GM21619 (cell line): ENCODE measurements at regions not wholly inside any gene's neighbourhood (a gene's known extent, or its start where the extent isn't known, plus 50 kb on each side); places are given as distances from the start of the nearest gene placed in this dataset.
"Not testable (repeated sequence)": the region's sequence is repeated elsewhere in the genome, so short reads cannot be mapped to it uniquely, and the experiment has no call there.

Source experiments
- ATAC-seq: cut with Tn5 transposase; IDR thresholded peaks from one replicate; pipeline ENCODE4 v1.9.1; 2021; ENCODE audit not compliant: unreplicated experiment

DNA sequence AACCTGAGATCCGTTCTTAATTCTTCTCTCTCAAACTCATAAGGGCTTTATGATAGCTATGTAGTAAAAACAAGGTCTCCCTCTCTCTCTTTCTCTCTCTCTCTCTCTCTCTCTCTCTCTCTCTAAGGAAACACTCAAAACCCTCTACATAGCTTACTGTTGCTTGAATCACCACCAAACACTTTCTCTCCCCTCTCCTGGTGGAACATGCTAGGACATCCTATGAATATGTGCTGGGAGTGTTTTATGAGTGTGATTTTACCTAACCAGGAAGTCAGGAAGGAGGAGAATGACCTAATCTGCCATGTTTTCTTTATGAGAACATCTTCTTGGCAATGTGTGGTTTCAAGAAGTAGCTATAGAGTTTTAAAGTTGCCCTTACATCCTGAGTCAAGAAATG lies 844.6 kb downstream of the TTLL7 start:
- ATAC-seq: not testable (repeated sequence)

DNA sequence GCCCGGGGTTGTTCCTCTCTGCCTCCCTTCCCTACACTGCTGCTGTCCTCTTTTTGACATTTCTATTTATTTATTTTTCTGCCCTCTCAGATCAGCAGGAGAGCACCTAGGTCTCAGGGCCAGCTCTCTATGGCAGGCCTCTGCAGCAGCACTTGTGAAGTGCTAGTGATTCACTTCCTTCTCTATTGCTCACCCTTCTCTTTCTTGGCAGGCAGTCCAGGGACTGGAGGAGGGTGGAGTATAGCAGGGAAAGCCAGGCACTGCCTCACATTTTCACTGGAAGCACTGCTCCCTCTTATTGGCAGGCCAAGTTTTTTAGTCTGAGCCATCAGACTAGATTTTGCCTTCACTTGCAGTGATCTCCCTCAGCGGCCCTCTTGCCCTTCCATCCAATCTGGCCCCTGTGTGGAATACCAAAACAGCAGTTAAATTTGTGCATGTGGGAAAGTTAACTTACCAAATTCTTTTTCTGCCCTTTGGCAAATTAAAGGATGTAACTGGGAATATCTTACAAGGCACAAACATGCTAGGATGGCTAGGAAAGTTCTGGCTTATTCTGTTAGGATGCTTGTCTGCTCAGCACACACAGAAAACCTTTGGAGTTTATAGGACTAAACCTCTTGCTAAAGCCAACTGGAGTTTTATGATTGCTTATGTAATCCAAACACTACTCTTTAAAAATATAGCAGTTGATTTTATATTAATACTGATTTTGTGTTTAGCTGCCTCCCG lies 847.6 kb downstream of the TTLL7 start:
- not testable (repeated sequence) for ATAC-seq

DNA sequence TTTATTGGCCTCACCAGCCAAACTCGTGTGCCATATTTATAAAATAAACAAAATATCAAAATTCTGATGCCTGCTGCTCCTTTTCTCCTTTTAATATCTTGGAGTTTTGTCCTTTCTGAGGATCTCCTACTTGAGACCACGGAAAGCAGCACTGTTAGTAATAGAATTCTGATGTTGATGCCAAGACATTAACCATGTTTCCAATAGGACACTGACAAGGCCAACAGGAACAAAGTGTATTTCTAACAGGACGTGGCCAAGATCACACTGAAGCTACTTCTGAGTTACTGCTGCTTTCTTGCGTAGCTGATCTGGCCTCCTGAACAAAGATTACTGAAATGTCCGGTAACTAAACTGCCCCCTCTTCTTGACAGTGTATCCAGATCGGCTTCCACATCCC lies 848.5 kb downstream of the TTLL7 start:
- not testable (repeated sequence) for ATAC-seq

DNA sequence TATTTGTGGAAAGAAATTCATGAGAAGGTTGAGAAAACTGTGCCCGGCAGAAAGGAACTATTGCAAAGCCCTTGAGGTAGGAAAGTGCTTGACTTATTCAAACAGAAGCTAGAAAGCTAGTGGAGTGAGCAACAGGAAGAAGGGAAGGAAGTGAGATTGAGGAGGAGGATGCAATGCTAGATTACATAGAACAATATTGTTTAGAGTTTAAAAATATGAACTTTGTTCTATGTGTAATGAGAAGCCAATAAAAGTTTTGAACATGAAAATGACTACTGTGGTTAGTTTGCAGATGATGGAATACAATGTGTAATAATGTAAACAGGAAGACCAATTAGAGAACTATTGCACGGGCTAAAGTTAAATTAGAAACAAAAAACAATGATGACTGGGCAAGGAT lies 853.1 kb downstream of the TTLL7 start:
- not testable (repeated sequence) for ATAC-seq

DNA sequence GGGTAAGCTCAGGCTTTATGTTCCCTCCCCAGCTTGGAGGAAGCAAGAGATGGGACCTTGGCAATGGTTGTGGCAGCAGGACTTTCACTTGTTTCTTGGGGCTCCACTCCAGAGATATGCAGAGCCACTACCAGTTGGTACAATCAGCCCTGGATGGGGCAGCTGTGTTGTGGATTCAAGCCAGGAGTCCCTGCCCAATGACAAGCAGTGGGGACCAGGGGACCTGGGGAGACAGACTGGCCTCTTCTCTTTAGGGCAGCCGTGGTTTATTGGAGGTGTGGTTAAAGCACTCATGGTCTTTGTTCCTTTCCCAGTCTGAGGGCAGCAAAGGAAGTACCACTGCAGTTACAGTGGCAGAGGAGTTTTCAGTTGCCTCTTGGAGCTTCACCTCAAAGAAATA lies 856.1 kb downstream of the TTLL7 start:
- not testable (repeated sequence) for ATAC-seq

DNA sequence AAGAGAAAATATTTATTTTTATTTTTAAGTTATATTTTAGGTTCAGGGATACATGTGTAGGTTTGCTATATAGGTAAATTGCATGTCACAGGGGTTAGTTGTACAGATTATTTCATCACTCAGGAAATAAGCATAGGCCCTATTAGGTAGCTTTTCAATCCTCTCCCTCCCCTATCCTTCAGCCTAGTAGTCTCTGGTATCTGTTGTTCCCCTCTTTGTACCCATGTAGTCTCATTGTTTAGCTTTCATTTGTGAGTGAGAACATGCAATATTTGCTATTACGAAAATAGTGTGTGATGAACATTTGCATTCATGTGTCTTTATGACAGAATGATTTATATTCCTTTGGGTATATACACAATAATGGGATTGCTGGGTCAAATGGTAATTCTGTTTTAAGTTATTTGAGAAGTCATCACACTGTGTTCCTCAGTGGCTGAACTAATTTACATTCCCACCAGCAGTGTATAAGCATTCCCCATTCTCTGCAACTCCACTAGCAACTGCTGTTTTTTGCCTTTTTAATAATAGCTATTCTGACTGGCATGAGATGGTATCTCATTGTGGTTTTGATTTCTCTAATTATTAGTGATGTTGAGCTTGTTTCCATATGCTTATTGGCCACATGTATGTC lies 863.3 kb downstream of the TTLL7 start:
- not testable (repeated sequence) for ATAC-seq

DNA sequence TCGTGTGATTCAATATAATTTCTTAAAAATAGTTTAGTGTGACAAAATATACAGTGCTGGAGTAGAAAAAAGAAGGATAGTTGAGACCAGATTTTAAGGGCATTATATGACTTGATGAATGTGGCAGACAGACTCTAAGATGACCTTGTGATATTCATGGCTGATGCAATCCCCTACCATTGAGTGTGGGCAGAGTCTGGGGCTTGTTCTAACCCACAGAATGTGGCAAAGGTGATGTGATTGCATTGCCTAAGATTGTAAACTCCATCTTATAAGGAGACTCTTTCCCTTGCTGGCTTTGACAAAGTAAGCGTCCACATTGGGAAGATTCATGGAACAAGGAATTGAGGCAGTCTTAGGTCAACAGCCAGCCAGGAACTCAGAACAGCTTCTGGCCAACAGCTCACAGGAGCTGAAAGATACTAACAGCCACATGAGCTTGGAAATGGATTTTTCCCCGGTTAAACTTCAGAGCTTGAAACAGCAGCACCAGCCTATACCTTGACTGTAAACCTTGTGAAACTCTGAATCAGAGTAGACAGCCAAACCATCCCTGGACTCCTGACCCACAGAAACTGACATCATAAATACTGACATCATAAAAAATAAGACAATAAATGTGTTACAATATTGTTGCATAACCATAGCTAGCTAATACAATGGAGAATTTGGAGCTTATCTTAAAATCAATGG lies 864.5 kb downstream of the TTLL7 start:
- ATAC-seq: not testable (repeated sequence)

DNA sequence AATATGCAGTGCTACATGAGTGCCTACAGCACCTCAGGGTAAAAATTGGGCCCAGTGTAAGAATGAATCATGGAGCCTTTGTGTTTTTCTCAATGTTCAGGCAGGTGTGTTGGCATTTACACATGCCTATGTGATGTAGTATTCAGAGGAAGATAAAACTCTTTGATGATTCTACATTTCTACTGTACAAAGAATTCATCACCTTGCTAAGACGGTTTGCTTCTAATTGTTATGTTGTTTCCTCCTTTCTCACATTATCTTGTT lies 867.3 kb downstream of the TTLL7 start:
- ATAC-seq: no peak

DNA sequence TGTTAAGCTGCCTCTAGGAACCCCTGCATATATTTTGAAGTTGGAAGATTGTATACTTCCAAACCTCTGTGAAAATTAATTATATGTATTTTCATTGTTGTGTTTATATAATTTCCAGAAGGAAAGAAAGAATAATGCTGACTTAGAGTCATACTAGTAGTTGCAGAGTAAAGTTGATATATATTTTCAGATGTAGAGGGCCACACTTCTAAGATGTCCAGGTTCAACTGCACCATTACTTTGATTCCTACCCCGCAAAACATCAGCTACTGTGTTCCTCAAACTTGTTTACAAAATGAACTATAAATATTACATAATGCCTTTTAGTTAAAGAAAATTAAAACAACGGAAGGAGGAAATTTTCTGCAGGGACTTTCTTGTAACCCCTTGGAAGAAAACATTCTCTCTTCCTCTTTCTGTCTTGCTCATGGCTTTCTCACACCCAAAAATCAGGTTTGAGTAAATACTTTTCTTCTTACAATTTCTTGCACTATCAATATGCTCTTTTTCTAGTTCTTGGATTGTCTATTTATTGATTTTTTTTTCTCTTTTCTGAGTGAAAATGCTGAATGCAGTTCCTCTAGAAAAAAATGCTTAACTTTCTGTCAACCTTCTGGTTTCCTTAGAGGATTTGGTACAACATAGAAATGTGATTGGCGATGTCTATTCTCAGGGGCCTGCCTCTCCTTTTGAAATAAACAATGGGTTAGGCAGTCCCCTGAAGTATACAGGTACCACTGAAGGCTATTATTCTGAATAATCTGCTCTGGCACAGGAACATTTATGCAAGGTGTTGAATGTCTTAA lies 867.8 kb downstream of the TTLL7 start:
- ATAC-seq: no peak

DNA sequence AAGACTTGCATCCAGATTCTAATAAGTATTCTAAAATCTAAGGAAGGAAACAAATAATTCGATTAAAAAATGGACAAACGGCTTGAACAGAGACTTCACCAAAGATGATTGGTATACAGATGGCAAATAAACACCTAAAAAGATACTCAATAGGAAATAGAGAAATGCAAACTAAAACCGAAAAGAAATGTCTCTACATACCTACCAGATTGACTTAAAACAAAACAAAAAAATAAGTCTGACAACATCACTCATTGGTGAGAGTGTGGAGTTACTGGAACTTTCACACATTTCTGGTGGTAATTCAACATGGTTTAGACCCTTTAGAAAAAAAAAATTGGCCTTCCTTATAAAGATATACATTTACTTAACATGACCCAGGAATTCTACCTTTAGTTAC lies 869.8 kb downstream of the TTLL7 start:
- no peak for ATAC-seq

DNA sequence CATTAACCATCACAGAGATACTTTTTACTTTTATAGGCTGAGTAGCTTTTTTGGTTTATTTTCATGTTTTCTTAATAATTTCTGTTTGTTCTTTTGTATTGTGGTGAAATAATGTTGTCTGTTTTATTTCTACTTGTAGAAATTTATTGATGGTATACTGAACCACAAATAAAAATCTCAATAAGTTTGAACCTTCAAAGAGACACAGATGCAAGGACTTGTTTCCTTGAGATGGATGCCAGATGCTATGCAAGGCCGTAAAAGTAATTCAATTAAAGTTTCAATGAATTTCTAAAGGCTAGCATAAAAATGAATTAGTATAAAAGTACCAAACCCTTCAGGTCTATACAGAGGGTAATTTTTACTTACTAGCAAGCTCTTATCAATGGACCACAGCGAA lies 873.5 kb downstream of the TTLL7 start:
- no peak for ATAC-seq

DNA sequence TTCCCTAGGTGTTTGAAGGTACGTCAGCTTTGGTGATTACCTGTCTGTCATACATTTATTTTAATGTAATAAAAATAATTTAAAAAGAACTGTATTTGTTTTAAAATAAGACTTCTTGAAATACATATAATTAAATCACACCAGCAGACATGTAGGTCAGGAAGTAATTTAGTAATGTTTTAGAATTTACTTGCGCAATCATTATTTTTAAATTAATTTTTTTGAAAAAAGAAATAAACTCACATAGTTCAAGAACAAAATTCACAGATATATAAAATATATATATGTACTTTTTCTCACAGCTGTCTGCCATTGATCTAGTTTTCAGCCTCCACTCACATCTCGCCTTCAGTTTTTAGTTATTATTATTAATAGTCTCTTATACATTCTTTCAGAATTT lies 875.9 kb downstream of the TTLL7 start:
- no peak for ATAC-seq

DNA sequence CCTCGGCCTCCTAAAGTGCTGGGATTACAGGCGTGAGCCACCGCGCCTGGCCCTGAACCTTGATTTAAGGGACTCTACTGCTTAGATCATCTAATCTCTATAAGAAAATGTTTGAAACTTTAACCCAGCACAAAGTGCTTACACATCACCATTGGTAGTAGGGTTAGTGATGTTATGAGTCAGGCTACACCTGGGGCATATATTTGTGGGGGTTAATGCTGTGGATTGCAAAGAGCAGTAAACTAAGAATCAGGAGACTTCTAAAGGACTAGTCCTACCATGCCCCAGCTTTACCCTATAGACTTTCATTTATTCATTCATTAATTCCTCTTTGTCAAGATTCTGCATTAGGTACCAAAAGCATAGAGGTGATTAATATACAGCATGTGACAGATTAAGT lies 880.5 kb downstream of the TTLL7 start:
- ATAC-seq: no peak

DNA sequence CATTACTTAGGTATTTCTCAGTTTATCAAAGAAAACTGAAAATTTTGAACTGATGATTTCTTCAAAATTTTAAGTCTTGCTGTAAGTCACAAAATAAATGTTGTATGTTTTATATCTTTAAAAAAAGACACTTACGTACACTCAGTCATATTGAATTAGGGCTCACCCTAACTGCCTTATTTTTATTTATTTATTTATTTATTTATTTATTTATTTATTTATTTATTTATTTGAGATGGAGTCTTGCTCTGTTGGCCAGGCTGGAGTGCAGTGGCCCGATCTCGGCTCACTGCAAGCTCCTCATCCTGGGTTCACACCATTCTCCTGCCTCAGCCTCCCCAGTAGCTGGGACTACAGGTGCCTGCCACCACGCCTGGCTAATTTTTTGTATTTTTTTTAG lies 881.9 kb downstream of the TTLL7 start:
- not testable (repeated sequence) for ATAC-seq

DNA sequence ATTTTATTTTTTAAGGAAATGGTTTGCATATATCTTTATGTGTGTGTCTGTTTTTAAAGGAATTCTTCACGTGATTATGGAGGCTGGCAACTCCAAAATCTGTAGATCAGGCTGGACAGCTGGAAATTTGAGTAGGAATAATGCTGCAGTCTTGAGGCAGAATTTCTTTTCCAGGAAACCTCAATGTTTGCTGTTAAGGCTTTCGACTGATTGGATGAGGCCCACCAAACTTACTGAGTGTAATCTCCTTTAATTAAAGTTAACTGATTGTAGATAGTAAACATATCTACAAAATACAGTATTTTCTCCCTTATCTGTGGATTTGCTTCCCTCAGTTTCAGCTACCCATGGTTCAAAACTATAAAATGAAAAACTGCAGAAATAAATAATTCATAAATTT lies 883.1 kb downstream of the TTLL7 start:
- ATAC-seq: no peak

DNA sequence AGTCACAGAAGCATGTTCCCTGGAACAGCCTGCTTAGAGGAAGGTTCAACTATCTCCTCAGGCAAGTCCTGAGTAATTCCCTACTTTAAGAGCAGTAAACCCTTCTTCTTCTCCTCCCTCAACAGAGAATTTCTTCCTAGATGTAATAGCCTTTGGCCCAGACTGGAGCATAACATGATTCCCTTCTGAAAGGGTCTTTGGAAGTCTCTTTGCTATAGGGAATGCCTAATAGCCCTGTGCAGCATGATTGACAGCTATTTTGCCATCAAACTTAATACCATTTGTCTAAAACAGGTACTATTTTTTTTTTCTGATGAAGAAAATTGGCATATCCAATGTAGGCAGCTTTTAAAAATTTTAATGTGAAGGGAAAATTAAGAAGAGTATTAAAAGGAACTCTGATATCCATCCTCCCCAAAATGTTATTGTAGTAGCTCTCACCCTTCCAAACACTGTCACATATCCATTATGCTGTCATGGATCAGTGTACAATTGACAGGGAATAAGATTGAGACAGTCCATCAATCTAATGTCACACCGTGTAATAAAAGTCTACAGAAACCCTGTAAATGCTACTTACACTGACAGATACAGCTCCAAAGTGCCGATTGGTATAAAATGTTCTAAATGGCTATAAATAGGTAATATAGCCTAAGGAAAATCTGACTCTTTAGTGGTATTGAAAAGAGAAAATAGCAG lies 884.6 kb downstream of the TTLL7 start:
- ATAC-seq: no peak

DNA sequence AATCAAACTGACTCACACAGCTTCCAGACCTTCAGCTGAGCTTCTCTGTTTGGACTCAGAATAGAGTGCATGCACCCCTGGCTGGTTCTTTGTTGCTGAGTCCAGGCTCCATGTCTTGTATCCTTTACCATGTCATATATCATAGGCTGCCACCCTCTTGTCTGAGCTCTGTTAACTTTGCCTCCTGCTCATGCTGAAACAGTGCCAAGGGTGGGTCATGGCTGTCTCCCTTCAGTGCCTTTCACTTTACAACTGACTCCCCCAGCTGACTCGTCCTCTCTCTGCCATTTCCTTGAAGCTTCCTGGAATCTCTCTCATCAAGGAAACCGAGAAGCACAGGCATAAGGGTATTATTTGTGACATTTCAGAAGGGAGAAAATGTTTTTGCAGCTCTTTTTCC lies 885.3 kb downstream of the TTLL7 start:
- no peak for ATAC-seq

DNA sequence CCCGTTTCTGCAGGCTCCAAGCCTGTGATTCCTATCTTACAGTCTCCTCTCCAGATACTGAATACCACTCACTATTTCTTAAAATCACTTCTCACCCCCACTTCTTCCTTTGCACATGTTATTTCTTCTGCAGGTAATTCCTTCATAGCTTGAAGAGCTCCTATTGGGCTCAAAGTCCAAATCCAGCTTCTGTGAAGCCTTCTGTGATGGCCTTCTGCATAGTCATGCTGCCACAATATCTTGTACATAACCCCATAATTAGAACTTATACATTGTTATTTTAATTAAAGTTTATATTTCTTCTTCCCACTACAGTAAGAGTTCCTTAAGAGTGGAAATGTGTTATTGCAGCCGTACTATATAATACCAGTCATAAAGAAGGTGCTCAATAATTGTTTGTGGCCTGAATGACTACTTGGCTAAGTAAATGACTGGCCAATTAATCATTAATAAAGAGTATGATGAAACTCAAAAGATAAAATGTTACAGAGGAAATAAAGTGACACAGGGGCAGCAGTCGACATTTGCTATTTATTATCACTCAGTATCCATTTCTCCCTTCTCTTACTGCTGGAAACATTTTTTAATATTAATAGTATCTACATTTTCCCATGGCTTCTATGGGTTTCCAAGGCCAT lies 886.6 kb downstream of the TTLL7 start:
- no peak for ATAC-seq

DNA sequence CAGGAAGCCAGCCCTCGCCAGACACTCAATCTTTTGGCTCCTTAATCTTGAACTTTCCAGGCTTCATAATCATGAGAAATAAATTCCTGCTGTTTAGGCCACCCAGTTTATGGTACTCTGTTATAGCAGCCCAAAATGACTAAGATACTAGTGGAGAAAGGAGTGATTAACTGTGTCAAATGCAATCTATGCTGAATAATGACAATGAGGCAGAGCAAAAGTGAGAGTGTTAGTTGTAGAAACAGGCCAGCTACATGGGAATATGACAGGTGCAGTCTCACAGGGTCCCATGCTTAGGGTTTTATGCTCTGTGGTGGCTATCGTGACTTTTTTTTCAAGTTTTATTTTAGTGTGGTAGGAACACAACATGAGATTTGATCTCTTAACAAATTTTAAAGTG lies 888.8 kb downstream of the TTLL7 start:
- ATAC-seq: no peak

DNA sequence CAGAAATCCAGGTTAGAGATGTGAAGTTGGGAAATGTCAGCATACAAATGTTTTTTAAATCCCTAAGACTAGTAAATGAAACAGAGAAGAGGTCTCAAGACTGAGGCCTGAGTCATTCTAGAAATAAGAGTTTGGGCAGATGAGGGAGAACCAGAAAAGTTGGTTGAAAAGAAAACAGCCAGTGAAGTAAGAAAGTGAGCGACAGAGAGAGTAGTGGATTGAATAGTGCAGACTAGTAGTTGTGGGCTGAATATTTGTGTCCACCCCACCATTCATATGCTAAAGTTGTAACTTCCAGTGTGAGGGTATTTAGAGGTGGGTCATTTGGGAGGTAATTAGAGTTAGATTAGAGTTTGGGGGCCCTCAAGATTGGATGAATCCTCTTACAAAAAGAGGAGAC lies 889.2 kb downstream of the TTLL7 start:
- no peak for ATAC-seq

DNA sequence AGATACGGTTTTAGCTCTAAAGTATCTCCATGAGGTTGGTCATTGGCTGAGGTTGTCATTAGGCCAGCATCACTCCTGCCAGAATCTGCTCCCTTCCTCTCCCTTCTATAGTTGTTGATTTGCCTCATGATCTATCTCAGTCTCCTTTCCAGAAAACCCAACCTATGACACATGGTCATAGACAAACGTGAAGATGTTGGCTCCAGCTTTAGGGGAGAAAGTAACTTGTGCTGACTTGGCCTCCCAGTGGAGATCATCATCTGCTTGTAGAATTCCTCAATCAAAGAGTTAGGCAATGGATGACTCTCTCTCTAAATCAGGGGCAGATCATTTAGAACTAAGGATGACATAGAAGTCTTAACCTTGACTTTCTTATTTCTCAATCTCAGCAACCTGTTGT lies 894.4 kb downstream of the TTLL7 start:
- ATAC-seq: no peak
